Suprapubic skin (tissue), 4 donors: ENCODE measurements at regions not wholly inside any gene's neighbourhood (a gene's known extent, or its start where the extent isn't known, plus 50 kb on each side); places are given as distances from the start of the nearest gene placed in this dataset.
"Not testable (repeated sequence)": the region's sequence is repeated elsewhere in the genome, so short reads cannot be mapped to it uniquely, and the experiment has no call there.

Experiments used
- DNase-seq, 2 donors: peaks; one replicate each; pipeline ENCODE4 v3.0.0-alpha.2; 2019; ENCODE audit warnings: low spot score in 2 of 2
- H3K27ac ChIP-seq: fragments of 200-600 bp; sonication (generic); one replicate; pipeline ENCODE4 v1.5.1; 2019
- H3K27me3 ChIP-seq: fragments of 200-600 bp; sonication (generic); one replicate; pipeline ENCODE4 v1.5.1; 2019
- H3K36me3 ChIP-seq: fragments of 200-600 bp; sonication (generic); one replicate; pipeline ENCODE4 v1.5.1; 2019
- H3K4me1 ChIP-seq: fragments of 200-600 bp; sonication (generic); one replicate; pipeline ENCODE4 v1.5.1; 2019
- H3K4me3 ChIP-seq: fragments of 200-600 bp; sonication (generic); one replicate; pipeline ENCODE4 v1.5.1; 2019; ENCODE audit warnings: mild to moderate bottlenecking
- H3K9me3 ChIP-seq: fragments of 200-600 bp; sonication (generic); one replicate; pipeline ENCODE4 v1.5.1; 2019
- CTCF ChIP-seq, 2 donors: fragments of 200-600 bp in 1 of 2; fragments of 450-650 bp in 1 of 2; sonication (generic) in 1 of 2; IDR thresholded peaks; one replicate each; pipeline ENCODE4 v1.5.1; 2016 to 2019; ENCODE audit warnings: antibody characterized with exemption in 2 of 2, mild to moderate bottlenecking in 1 of 2, moderate library complexity in 1 of 2
- EP300 ChIP-seq: sonication (generic); formaldehyde crosslinking; IDR thresholded peaks from one replicate; pipeline ENCODE4 v1.6.1; 2017; ENCODE audit warnings: antibody characterized with exemption
- POLR2A ChIP-seq, 2 donors: fragments of 450-650 bp; IDR thresholded peaks; one replicate each; pipeline ENCODE4 v1.6.1; 2017; ENCODE audit warnings: antibody characterized with exemption in 2 of 2, mild to moderate bottlenecking in 2 of 2, moderate library complexity in 2 of 2
- POLR2AphosphoS5 ChIP-seq, 3 donors: sonication (generic); formaldehyde crosslinking; IDR thresholded peaks; one replicate each; pipeline ENCODE4 v1.6.1; 2017; ENCODE audit warnings: antibody characterized with exemption in 3 of 3
- WGBS: methylation state at CpG from one replicate; pipeline ENCODE4 v1.1.5; 2018; 5-methylcytosine and 5-hydroxymethylcytosine counted together

GRCh38 chr4:78707268-78707667 lies 68.9 kb upstream of the BMP2K start:
- TF ChIP-seq POLR2AphosphoS5 (IDR thresholded peaks at IDR 0.05) (no peak), CTCF (IDR thresholded peaks at IDR 0.05) (no peak), POLR2A (IDR thresholded peaks at IDR 0.05) (no peak), EP300 (no peak)
- Histone ChIP-seq H3K27me3 (no peaks in the 10 kb centered on the region), H3K36me3 (no peaks in the 10 kb centered on the region), H3K27ac (no peak overlapping the region), H3K4me1 (peaks cover 15% of the 10 kb centered on the region), H3K4me3 (no peak overlapping the region), H3K9me3 (peaks cover 8% of the 10 kb centered on the region)
- DNase-seq, result no peak
- 64% methylated on average over 2 of the region's 2 CpGs for WGBS

- WGBS, result 88% methylated on average over 5 of the region's 5 CpGs
- DNase-seq, result no peak
- Histone ChIP-seq H3K27me3 (no peaks in the 10 kb centered on the region), H3K4me3 (no peak overlapping the region), H3K27ac (no peak overlapping the region), H3K4me1 (peaks cover 15% of the 10 kb centered on the region), H3K9me3 (peaks cover 6% of the 10 kb centered on the region), H3K36me3 (no peaks in the 10 kb centered on the region)
- no peak for TF ChIP-seq EP300
- TF ChIP-seq POLR2A (IDR thresholded peaks at IDR 0.05), result no peak
- no peak for TF ChIP-seq POLR2AphosphoS5 (IDR thresholded peaks at IDR 0.05)
- TF ChIP-seq CTCF (IDR thresholded peaks at IDR 0.05), result no peak
These were observed 68.4 kb upstream of the BMP2K start for GRCh38 chr4:78707793-78708192.

- H3K9me3 ChIP-seq, result no peaks in the 10 kb centered on the region
- no peak overlapping the region for H3K4me3 ChIP-seq
- TF ChIP-seq CTCF (IDR thresholded peaks at IDR 0.05) (no peak), POLR2A (IDR thresholded peaks at IDR 0.05) (no peak), EP300 (no peak), POLR2AphosphoS5 (IDR thresholded peaks at IDR 0.05) (no peak)
- DNase-seq, result no peak
- H3K27ac ChIP-seq, result no peak overlapping the region
- no peaks in the 10 kb centered on the region for H3K36me3 ChIP-seq
- H3K4me1 ChIP-seq, result peaks cover 3% of the 10 kb centered on the region
- no peaks in the 10 kb centered on the region for H3K27me3 ChIP-seq
These were observed 65.6 kb upstream of the BMP2K start for GRCh38 chr4:78710536-78710935.

- H3K4me3 ChIP-seq, result no peak overlapping the region
- no peaks in the 10 kb centered on the region for H3K9me3 ChIP-seq
- no peaks in the 10 kb centered on the region for H3K4me1 ChIP-seq
- 83% methylated on average over 3 of the region's 3 CpGs for WGBS
- H3K36me3 ChIP-seq, result no peaks in the 10 kb centered on the region
- DNase-seq, result no peak
- no peak overlapping the region for H3K27ac ChIP-seq
- no peak for TF ChIP-seq EP300
- TF ChIP-seq POLR2A (IDR thresholded peaks at IDR 0.05), result no peak
- no peak for TF ChIP-seq POLR2AphosphoS5 (IDR thresholded peaks at IDR 0.05)
- no peak for TF ChIP-seq CTCF (IDR thresholded peaks at IDR 0.05)
- no peaks in the 10 kb centered on the region for H3K27me3 ChIP-seq
These were observed 64.5 kb upstream of the BMP2K start for GRCh38 chr4:78711676-78712075.

- WGBS, result 96% methylated on average over 4 of the region's 4 CpGs
- not testable (repeated sequence) for H3K36me3 ChIP-seq, DNase-seq, H3K27me3 ChIP-seq, H3K9me3 ChIP-seq, H3K27ac ChIP-seq, H3K4me1 ChIP-seq, H3K4me3 ChIP-seq
These were observed 61.6 kb upstream of the BMP2K start for GRCh38 chr4:78714598-78714997.

- H3K27me3 ChIP-seq, H3K36me3 ChIP-seq, H3K4me1 ChIP-seq, H3K9me3 ChIP-seq, H3K4me3 ChIP-seq, DNase-seq, H3K27ac ChIP-seq: not testable (repeated sequence)
- WGBS, result 88% methylated on average over 6 of the region's 6 CpGs
These were observed 60.8 kb upstream of the BMP2K start for GRCh38 chr4:78715372-78715771.

- 92% methylated on average over 8 of the region's 8 CpGs for WGBS
These were observed 58.4 kb upstream of the BMP2K start for GRCh38 chr4:78717712-78718111.

More at GRCh38 chr4:78717712-78718111, 58.4 kb upstream of the BMP2K start:
- H3K4me3 ChIP-seq, H3K9me3 ChIP-seq, H3K36me3 ChIP-seq, H3K27me3 ChIP-seq, DNase-seq, H3K27ac ChIP-seq, H3K4me1 ChIP-seq: not testable (repeated sequence)
